Cardiac muscle cell (in vitro differentiated cells and primary cell): ENCODE measurements at regions not wholly inside any gene's neighbourhood (a gene's known extent, or its start where the extent isn't known, plus 50 kb on each side); places are given as distances from the start of the nearest gene placed in this dataset.

Source experiments
- DNase-seq, 2 donors: peaks; one replicate each; pipeline versions ENCODE4 v3.0.0 to v3.0.0-alpha.2; 2010 to 2017; ENCODE audit warnings: low read depth in 1 of 2, low spot score in 1 of 2
- H3K27ac ChIP-seq: fragments of 200-600 bp; sonication (generic); 2 replicates; pipeline ENCODE4 v1.5.1; 2016
- H3K27me3 ChIP-seq: fragments of 200-600 bp; sonication (generic); 2 replicates; pipeline ENCODE4 v1.6.0; 2016; ENCODE audit warnings: control low read depth
- H3K36me3 ChIP-seq: fragments of 200-600 bp; sonication (generic); 2 replicates; pipeline ENCODE4 v1.5.1; 2016; ENCODE audit warnings: control low read depth
- H3K4me1 ChIP-seq: fragments of 200-600 bp; sonication (generic); 2 replicates; pipeline ENCODE4 v1.8.1; 2017; ENCODE audit warnings: low read depth, mild to moderate bottlenecking, mixed run types
- H3K4me3 ChIP-seq: fragments of 200-600 bp; sonication (generic); 2 replicates; pipeline ENCODE4 v1.5.1; 2016; ENCODE audit warnings: mild to moderate bottlenecking
- H3K9me3 ChIP-seq: fragments of 200-600 bp; sonication (generic); 2 replicates; pipeline ENCODE4 v1.5.1; 2017; ENCODE audit warnings: low read depth, mild to moderate bottlenecking, control low read depth
- TF ChIP-seq, protein P1 (sequence below): IDR thresholded peaks from 2 replicates; pipeline ENCODE4 v1.5.1; 2012; ENCODE audit warnings: low read depth, mild to moderate bottlenecking, low read length

DNA sequence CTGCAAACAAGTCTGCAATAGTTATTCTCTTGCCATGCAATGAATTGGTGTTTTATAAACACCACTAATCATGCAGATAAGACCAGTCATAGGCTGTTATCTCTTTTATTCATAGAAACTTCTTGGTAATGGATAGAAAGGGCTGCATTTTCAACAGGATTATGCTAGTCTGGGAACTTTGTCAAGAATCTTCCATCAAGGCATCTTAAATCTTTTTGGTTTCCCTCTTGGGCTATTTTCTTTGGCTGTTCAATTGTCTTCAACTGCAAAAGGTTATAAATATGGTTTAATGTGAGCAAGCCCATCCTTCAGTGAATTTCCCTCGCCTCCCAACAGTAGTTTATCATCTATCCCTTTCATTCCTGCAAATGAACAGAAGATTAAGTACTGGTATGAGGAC is 59.0 kb upstream of the MINAR1 start:
- TF ChIP-seq, protein P1, sequence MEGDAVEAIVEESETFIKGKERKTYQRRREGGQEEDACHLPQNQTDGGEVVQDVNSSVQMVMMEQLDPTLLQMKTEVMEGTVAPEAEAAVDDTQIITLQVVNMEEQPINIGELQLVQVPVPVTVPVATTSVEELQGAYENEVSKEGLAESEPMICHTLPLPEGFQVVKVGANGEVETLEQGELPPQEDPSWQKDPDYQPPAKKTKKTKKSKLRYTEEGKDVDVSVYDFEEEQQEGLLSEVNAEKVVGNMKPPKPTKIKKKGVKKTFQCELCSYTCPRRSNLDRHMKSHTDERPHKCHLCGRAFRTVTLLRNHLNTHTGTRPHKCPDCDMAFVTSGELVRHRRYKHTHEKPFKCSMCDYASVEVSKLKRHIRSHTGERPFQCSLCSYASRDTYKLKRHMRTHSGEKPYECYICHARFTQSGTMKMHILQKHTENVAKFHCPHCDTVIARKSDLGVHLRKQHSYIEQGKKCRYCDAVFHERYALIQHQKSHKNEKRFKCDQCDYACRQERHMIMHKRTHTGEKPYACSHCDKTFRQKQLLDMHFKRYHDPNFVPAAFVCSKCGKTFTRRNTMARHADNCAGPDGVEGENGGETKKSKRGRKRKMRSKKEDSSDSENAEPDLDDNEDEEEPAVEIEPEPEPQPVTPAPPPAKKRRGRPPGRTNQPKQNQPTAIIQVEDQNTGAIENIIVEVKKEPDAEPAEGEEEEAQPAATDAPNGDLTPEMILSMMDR: no peak
- Histone ChIP-seq H3K4me3 (no peak overlapping the region), H3K27me3 (no peaks in the 10 kb centered on the region), H3K36me3 (no peaks in the 10 kb centered on the region), H3K9me3 (no peaks in the 10 kb centered on the region), H3K27ac (no peak overlapping the region), H3K4me1 (peaks cover 13% of the 10 kb centered on the region)
- no peak for DNase-seq

GRCh38 chr15:79373728-79374127 is 58.4 kb upstream of the MINAR1 start:
- TF ChIP-seq, protein P1: no peak
- no peak for DNase-seq
- Histone ChIP-seq H3K4me1 (peaks cover 13% of the 10 kb centered on the region), H3K27ac (no peak overlapping the region), H3K27me3 (no peaks in the 10 kb centered on the region), H3K4me3 (no peak overlapping the region), H3K36me3 (no peaks in the 10 kb centered on the region), H3K9me3 (no peaks in the 10 kb centered on the region)

- no peak for DNase-seq
- TF ChIP-seq, protein P1: no peak
- no peaks in the 10 kb centered on the region for H3K4me1 ChIP-seq
Observed at GRCh38 chr15:79376383-79376782, 55.8 kb upstream of the MINAR1 start.

DNA sequence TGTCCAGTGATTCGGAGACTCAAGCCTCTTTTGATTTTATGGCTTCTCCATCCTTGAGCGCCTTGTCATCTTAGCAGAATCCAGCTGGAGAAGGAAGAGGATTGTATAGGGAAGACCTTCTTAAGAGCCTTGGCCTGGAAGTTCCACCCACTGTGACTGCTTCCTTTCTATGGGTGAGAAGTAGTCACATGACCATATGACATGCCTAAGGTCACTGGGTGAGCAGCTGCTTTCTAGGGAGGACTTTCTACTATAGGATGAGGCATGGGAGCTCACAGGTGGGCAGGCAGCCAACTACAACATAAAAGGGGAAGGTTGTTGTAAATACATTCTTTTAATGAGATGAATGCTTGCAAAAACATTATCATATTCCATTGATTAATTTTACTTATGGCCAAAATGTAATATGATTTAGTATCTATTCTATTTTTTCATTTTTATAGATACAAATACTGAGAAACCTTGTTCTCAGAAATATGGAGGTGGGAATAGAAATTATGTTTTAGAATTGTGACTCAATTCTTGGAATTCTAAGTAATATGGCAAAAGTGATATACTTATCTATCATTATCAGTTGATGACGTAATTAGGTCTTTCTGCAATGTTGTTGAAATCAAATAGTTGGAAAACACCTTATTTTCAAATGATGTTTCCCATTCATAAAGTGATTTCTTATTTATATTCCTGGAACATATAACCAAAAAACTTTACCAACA is 53.6 kb upstream of the MINAR1 start:
- no peaks in the 10 kb centered on the region for H3K36me3 ChIP-seq
- no peaks in the 10 kb centered on the region for H3K27me3 ChIP-seq
- DNase-seq: no peak
- no peaks in the 10 kb centered on the region for H3K4me1 ChIP-seq
- TF ChIP-seq, protein P1: no peak
- no peaks in the 10 kb centered on the region for H3K9me3 ChIP-seq
- H3K4me3 ChIP-seq: no peak overlapping the region
- H3K27ac ChIP-seq: no peak overlapping the region

More at GRCh38 chr15:79376383-79376782, 55.8 kb upstream of the MINAR1 start:
- Histone ChIP-seq H3K4me3 (no peak overlapping the region), H3K27me3 (no peaks in the 10 kb centered on the region), H3K36me3 (no peaks in the 10 kb centered on the region), H3K9me3 (no peaks in the 10 kb centered on the region), H3K27ac (no peak overlapping the region)

- TF ChIP-seq, protein P1: peak; percentile 94
Observed at GRCh38 chr15:79380755-79381497, 51.2 kb upstream of the MINAR1 start.

More at GRCh38 chr15:79380755-79381497, 51.2 kb upstream of the MINAR1 start:
- Histone ChIP-seq H3K4me1 (no peaks in the 10 kb centered on the region), H3K4me3 (no peak overlapping the region), H3K36me3 (no peaks in the 10 kb centered on the region), H3K27ac (no peak overlapping the region), H3K27me3 (no peaks in the 10 kb centered on the region), H3K9me3 (no peaks in the 10 kb centered on the region)
- peak; percentile 84 to 87 for DNase-seq
